Kidney epithelial cell (primary cell): ENCODE measurements at regions not wholly inside any gene's neighbourhood (a gene's known extent, or its start where the extent isn't known, plus 50 kb on each side); places are given as distances from the start of the nearest gene placed in this dataset.
"Not testable (repeated sequence)": the region's sequence is repeated elsewhere in the genome, so short reads cannot be mapped to it uniquely, and the experiment has no call there.

Experiments
- DNase-seq: peaks from one replicate; pipeline ENCODE4 v3.0.0-alpha.2; 2010; ENCODE audit warnings: low read depth
- H3K27me3 ChIP-seq: 2 replicates; pipeline ENCODE4 v1.6.0; 2011; ENCODE audit warnings: low read length; ENCODE audit not compliant: control insufficient read depth, insufficient read depth
- H3K36me3 ChIP-seq: 2 replicates; pipeline ENCODE4 v1.5.1; 2011; ENCODE audit warnings: low read length; ENCODE audit not compliant: control insufficient read depth, insufficient read depth
- H3K4me3 ChIP-seq: 2 replicates; pipeline ENCODE4 v1.5.1; 2011; ENCODE audit warnings: low read depth, mild to moderate bottlenecking, control low read depth, low read length
- TF ChIP-seq, protein P1 (sequence below): IDR thresholded peaks from 2 replicates; pipeline ENCODE4 v1.5.1; 2011; ENCODE audit warnings: mild to moderate bottlenecking, moderate library complexity, low read length, control low read depth, inconsistent platforms; ENCODE audit not compliant: insufficient read depth, poor library complexity, severe bottlenecking

DNA sequence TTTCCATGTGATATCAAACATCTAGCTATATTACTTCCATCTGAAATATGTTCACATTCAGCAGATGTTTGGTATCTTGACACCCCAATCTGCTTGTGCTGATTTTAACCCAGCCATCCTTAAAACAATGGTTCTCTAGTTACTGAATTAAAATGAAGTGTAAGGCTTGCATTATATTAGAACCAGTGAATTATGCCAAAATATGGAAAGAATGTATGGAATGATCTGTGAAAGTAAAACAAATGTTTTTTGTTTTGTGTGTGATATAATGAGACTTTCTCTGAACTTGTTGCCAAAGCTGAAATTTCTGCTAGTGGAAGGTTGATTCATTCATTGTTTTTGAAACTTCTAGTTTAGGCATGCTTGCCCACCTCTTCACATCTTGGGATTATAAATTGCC is 317.1 kb downstream of the MEX3B start:
- H3K36me3 ChIP-seq: no peaks in the 10 kb centered on the region
- no peaks in the 10 kb centered on the region for H3K27me3 ChIP-seq
- TF ChIP-seq, protein P1, sequence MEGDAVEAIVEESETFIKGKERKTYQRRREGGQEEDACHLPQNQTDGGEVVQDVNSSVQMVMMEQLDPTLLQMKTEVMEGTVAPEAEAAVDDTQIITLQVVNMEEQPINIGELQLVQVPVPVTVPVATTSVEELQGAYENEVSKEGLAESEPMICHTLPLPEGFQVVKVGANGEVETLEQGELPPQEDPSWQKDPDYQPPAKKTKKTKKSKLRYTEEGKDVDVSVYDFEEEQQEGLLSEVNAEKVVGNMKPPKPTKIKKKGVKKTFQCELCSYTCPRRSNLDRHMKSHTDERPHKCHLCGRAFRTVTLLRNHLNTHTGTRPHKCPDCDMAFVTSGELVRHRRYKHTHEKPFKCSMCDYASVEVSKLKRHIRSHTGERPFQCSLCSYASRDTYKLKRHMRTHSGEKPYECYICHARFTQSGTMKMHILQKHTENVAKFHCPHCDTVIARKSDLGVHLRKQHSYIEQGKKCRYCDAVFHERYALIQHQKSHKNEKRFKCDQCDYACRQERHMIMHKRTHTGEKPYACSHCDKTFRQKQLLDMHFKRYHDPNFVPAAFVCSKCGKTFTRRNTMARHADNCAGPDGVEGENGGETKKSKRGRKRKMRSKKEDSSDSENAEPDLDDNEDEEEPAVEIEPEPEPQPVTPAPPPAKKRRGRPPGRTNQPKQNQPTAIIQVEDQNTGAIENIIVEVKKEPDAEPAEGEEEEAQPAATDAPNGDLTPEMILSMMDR: no peak
- no peak for DNase-seq
- H3K4me3 ChIP-seq: no peak overlapping the region

DNA sequence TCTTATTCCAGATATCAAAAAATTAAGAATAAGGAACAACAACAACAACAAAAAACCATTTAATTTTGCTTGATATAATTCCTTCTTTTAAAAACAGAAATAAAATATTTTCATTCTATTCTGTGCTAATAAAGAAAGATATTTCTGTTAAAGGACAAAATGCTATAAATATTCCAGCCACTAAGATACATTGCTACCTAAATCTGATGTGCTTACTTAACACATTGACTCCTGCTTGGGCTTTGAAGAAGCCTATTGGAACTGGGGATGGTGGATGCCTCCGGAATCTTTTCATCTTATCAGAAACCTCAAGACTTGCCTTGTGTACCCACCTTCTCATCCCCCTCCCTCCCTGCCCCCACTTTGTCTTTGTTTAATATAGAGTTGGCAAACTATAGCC is 320.2 kb downstream of the MEX3B start:
- no peaks in the 10 kb centered on the region for H3K36me3 ChIP-seq
- no peak overlapping the region for H3K4me3 ChIP-seq
- no peak for DNase-seq
- H3K27me3 ChIP-seq: no peaks in the 10 kb centered on the region
- TF ChIP-seq, protein P1: no peak

DNA sequence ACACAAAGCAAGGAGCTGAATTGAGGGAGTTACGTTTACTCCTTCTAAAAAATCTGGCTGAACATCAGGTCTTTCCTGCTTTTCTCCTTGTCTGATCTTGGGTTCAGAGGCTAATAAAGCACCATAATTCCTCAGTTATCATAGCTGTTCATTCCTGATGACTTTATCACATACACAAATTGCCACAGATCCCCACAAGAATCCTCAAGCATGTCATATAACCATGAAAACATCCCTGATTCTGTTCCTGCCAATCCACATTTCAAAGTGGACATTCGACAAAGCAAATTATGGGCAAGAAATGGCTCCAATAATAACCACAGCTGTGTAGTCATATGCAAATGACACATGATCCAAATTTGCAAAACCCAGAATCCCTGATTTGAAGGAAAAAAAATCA is 321.3 kb downstream of the MEX3B start:
- H3K36me3 ChIP-seq: no peaks in the 10 kb centered on the region
- no peak overlapping the region for H3K4me3 ChIP-seq
- no peak for DNase-seq
- no peaks in the 10 kb centered on the region for H3K27me3 ChIP-seq
- TF ChIP-seq, protein P1: no peak

DNA sequence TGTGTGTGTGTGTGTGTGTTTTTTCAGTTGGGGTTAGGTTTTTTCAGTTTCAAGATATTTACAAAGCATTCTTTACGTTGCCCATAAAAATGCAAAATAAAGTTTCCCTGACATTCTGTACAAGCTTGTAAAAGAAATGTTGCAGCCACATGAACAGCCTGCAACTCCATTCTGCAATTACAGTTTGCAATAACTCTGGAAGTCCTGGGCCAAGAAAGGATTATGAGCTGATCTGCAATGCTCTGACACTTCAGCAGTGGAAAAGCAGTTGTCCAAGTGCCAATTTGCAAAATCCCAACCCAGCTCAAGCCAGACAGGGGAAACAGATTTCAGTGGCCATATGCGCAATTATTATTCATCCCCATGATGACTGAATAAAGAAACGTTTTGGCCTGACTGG is 322.1 kb downstream of the MEX3B start:
- Histone ChIP-seq H3K4me3 (no peak overlapping the region), H3K36me3 (no peaks in the 10 kb centered on the region), H3K27me3 (no peaks in the 10 kb centered on the region)
- DNase-seq: no peak
- TF ChIP-seq, protein P1: no peak

DNA sequence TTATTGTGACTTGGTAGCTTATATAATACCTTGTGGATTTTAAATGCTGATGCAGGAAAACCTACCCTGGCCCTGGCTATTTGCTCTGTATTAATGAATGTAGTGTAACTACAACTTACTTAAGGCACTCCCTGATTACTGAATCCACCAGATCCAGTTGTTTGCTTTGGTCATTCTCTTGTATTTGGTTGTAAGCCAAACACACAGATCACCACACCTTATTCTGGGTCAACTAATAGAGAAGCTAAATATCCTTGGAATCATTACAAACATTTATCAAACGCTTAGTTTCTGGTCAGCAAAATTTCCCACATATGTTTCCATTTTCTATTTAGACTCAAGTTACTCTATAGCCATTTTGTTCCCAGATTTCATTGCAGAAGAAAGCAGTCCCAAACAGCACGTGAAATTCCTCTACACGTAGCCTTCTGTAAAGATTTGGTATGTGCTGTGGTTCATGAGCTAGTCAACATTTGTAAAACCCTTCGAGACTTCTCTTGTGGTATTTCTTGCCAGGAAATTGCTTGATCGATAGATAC is 322.6 kb downstream of the MEX3B start:
- TF ChIP-seq, protein P1: no peak
- Histone ChIP-seq H3K36me3 (no peaks in the 10 kb centered on the region), H3K27me3 (no peaks in the 10 kb centered on the region), H3K4me3 (no peak overlapping the region)
- DNase-seq: no peak

DNA sequence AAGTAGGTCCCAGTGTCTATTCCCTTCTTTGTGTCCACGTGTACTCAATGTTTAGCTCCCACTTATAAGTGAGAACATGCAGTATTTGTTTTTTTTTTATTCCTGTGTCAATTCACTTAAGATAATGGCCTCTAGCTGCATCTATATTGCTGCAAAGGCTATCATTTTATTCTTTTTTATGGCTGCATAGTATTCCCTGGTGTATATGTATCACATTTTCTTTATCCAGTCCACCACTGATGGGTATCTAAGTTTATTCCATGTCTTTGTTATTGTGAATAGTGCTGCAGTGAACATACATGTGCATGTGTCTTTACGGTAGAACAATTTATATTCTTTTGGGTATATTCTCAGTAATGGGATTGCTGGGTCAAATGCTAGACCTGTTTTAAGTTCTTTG is 329.4 kb downstream of the MEX3B start:
- not testable (repeated sequence) for DNase-seq, H3K36me3 ChIP-seq, H3K4me3 ChIP-seq, H3K27me3 ChIP-seq
